ENCODE measurements at regions not wholly inside any gene's neighbourhood (a gene's known extent, or its start where the extent isn't known, plus 50 kb on each side); places are given as distances from the start of the nearest gene placed in this dataset.

- no peak for TF ChIP-seq CTCF (IDR thresholded peaks at IDR 0.05)
- TF ChIP-seq EZH2 (IDR thresholded peaks at IDR 0.05; ENCODE audit: borderline replicate concordance, insufficient read depth, low read depth, low read length, poor library complexity, severe bottlenecking): no peak
These were observed 191.3 kb upstream of the DMRTA1 start for GRCh38 chr9:22255337-22255736.
